ENCODE measurements at regions not wholly inside any gene's neighbourhood (a gene's known extent, or its start where the extent isn't known, plus 50 kb on each side); places are given as distances from the start of the nearest gene placed in this dataset.

- no peak overlapping the region for H2AFZ ChIP-seq (ENCODE audit: low read length)
- H3K4me3 ChIP-seq (ENCODE audit: low read depth, low read length, poor library complexity, severe bottlenecking) = no peak overlapping the region
- POLR2A ChIA-PET = interaction anchor here (1.3 kb wide), 1 partner anchor 9 kb away, joined by 3 read pairs; no protein-coding TSS in a partner anchor
- DNase-seq (ENCODE audit: low spot score) = no peak
- H3K9me2 ChIP-seq (ENCODE audit: insufficient read depth, low read length) = no peaks in the 10 kb centered on the region
- intact Hi-C loops (cut with micrococcal nuclease; ENCODE audit: unreplicated experiment) = no loop called here
- no peaks in the 10 kb centered on the region for H3K36me3 ChIP-seq (ENCODE audit: insufficient read depth, low read length)
- CTCF ChIA-PET (ENCODE audit: unreplicated experiment) = no interaction called here
- no peak overlapping the region for H3K27ac ChIP-seq (ENCODE audit: low read depth, low read length, poor library complexity, severe bottlenecking)
- no peaks in the 10 kb centered on the region for H3K79me2 ChIP-seq (ENCODE audit: insufficient read depth, low read depth, low read length)
- no peaks in the 10 kb centered on the region for H4K20me1 ChIP-seq (ENCODE audit: insufficient read depth, low read length)
- H3K4me1 ChIP-seq (ENCODE audit: insufficient read depth, low read length, poor library complexity, severe bottlenecking) = no peaks in the 10 kb centered on the region
- TF ChIP-seq CTCF (conservative IDR thresholded peaks at IDR 0.05; ENCODE audit: low read length) (no peak), EZH2phosphoT487 (IDR thresholded peaks at IDR 0.05; ENCODE audit: borderline replicate concordance, low read depth, low read length) (no peak)
- no TSS peak for BruUV-seq (replicated peaks)
- H3K4me2 ChIP-seq (ENCODE audit: low read length) = no peak overlapping the region
- H3K9me3 ChIP-seq (ENCODE audit: low read length) = no peaks in the 10 kb centered on the region
Measured at GRCh38 chr14:58813745-58814144, 176.0 kb downstream of the DACT1 start.

- BruUV-seq (replicated peaks) = no TSS peak
Measured at GRCh38 chr14:58814466-58814865, 176.7 kb downstream of the DACT1 start.

More at GRCh38 chr14:58814466-58814865, 176.7 kb downstream of the DACT1 start:
- H3K9me2 ChIP-seq (ENCODE audit: insufficient read depth, low read length) = no peaks in the 10 kb centered on the region
- no peaks in the 10 kb centered on the region for H4K20me1 ChIP-seq (ENCODE audit: insufficient read depth, low read length)
- DNase-seq (ENCODE audit: low spot score) = no peak
- no peak for TF ChIP-seq EZH2phosphoT487 (IDR thresholded peaks at IDR 0.05; ENCODE audit: borderline replicate concordance, low read depth, low read length)
- TF ChIP-seq CTCF (conservative IDR thresholded peaks at IDR 0.05; ENCODE audit: low read length) = no peak
- no peaks in the 10 kb centered on the region for H3K4me1 ChIP-seq (ENCODE audit: insufficient read depth, low read length, poor library complexity, severe bottlenecking)
- intact Hi-C loops (cut with micrococcal nuclease; ENCODE audit: unreplicated experiment) = no loop called here
- H3K4me2 ChIP-seq (ENCODE audit: low read length) = no peak overlapping the region
- no peak overlapping the region for H2AFZ ChIP-seq (ENCODE audit: low read length)
- no peaks in the 10 kb centered on the region for H3K79me2 ChIP-seq (ENCODE audit: insufficient read depth, low read depth, low read length)
- no peaks in the 10 kb centered on the region for H3K36me3 ChIP-seq (ENCODE audit: insufficient read depth, low read length)
- no peaks in the 10 kb centered on the region for H3K9me3 ChIP-seq (ENCODE audit: low read length)
- ChIA-PET CTCF (ENCODE audit: unreplicated experiment) (no interaction called here), POLR2A (interaction anchor here (1.3 kb wide), 1 partner anchor 9 kb away, joined by 3 read pairs; no protein-coding TSS in a partner anchor)
- no peak overlapping the region for H3K27ac ChIP-seq (ENCODE audit: low read depth, low read length, poor library complexity, severe bottlenecking)
- H3K4me3 ChIP-seq (ENCODE audit: low read depth, low read length, poor library complexity, severe bottlenecking) = no peak overlapping the region

All from OCI-LY7 (cell line).